ENCODE measurements at regions not wholly inside any gene's neighbourhood (a gene's known extent, or its start where the extent isn't known, plus 50 kb on each side); places are given as distances from the start of the nearest gene placed in this dataset.

DNA sequence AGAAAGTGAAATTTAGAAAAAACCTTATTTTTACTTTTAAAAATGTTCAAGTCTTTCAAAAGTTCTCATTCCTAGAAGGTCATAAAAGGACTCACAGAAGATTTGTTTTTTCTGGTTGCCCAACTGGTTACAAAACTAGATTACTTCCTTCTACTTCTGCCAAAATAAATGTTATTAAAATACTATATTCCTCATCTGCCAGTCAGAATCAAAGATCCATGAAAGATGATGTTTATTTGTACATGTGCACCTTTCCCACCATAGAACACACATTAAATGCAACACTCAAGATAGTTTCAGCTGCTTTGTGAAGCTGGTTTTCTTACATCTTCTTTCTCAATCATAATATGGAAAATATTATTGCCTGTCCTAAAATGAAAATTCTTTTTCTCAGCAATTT lies 465.4 kb downstream of the ETV1 start:
- no peaks in the 10 kb centered on the region for H3K79me2 ChIP-seq (ENCODE audit: insufficient read depth, low read length)
- no peak overlapping the region for H3K27ac ChIP-seq (ENCODE audit: low read depth, low read length)
- CTCF ChIA-PET = interaction anchor here (0.9 kb wide), 2 partner anchors 10 to 203 kb away, joined by 3 to 4 read pairs; no protein-coding TSS in a partner anchor
- no peaks in the 10 kb centered on the region for H3K9me3 ChIP-seq (ENCODE audit: control insufficient read depth in 1 of 2, insufficient read depth in 1 of 2, low read depth in 1 of 2, low read length in 2 of 2)
- no peaks in the 10 kb centered on the region for H3K27me3 ChIP-seq (ENCODE audit: insufficient read depth, low read length)
- H4K20me1 ChIP-seq (ENCODE audit: insufficient read depth) = no peaks in the 10 kb centered on the region
- H3K4me1 ChIP-seq (ENCODE audit: control insufficient read depth in 1 of 2, insufficient read depth in 2 of 2, low read length in 2 of 2) = no peaks in the 10 kb centered on the region
- POLR2A ChIA-PET = no interaction called here
- ATAC-seq (no peak), DNase-seq (ENCODE audit: low read depth, low spot score) (no peak)
- no peaks in the 10 kb centered on the region for H3K9me2 ChIP-seq (ENCODE audit: insufficient read depth)
- RAD21 ChIA-PET (ENCODE audit: low non-redundant PET in 1 of 2, low total read pairs in 2 of 2, uncharacterized antibody in 2 of 2, unreplicated experiment in 2 of 2) = no interaction called here
- no peaks in the 10 kb centered on the region for H3K36me3 ChIP-seq (ENCODE audit: control insufficient read depth in 1 of 2, insufficient read depth in 2 of 2, low read length in 2 of 2)
- intact Hi-C loops (cut with micrococcal nuclease) = loop anchor here (10.0 kb wide), 2 partner anchors 239 to 1171 kb away; no protein-coding TSS in a partner anchor
- no peak overlapping the region for H2AFZ ChIP-seq (ENCODE audit: low read depth, low read length, poor library complexity, severe bottlenecking)
- H3K4me3 ChIP-seq (replicated peaks in 1 of 2; ENCODE audit: low read depth in 1 of 2, low read length in 2 of 2) = no peak overlapping the region
- BruUV-seq (replicated peaks) = no TSS peak
- TF ChIP-seq POLR2A (IDR thresholded peaks at IDR 0.05; ENCODE audit: borderline replicate concordance, extremely low read depth, insufficient read depth, insufficient read length) = no peak
- TF ChIP-seq ZNF274 (IDR thresholded peaks at IDR 0.05; ENCODE audit: low read depth, low read length) = no peak
- TF ChIP-seq ELF1 (IDR thresholded peaks at IDR 0.05; ENCODE audit: borderline replicate concordance, low read depth) = no peak
- H3K4me2 ChIP-seq (ENCODE audit: low read length) = no peak overlapping the region
- no peak overlapping the region for H3K9ac ChIP-seq (ENCODE audit: low read length)

DNA sequence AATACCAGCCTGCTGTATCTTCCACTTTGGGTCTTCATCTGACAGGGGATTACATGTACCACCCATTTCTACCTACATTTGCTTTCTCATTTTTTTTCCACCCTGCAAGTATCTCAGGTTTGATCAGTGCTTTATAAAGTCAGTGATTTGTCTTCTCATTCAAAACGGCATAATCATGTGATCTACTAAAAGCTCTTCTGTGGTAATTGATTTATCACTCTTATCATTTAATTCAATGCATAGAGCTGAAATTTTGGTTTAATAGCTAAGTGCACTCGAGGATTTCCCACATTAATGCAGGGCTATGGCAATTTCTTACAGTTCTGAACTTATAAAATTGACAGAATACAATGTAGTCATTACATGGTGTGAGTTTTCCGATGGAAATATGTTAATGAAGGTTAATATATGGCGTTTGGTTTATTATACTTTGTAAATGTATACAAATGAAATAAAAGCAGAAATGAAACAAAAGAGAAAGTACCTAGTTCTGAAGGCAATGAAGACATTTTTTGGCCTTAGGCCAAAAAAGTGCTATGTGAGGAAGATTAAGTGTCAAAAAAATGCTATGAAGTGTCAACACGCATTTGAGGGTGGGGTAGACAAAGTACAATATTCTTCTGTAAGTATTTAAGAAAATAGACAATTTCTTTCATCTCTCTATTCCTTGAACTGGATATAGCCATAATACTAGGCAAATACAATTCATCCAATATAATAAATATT lies 457.3 kb downstream of the ETV1 start:
- H3K4me2 ChIP-seq (ENCODE audit: low read length) = no peak overlapping the region
- H3K27me3 ChIP-seq (ENCODE audit: insufficient read depth, low read length) = no peaks in the 10 kb centered on the region
- H2AFZ ChIP-seq (ENCODE audit: low read depth, low read length, poor library complexity, severe bottlenecking) = no peak overlapping the region
- TF ChIP-seq CBX3 (IDR thresholded peaks at IDR 0.05; ENCODE audit: low read depth) (no peak), JUND (IDR thresholded peaks at IDR 0.05) (no peak), POLR2A (IDR thresholded peaks at IDR 0.05; ENCODE audit: borderline replicate concordance, extremely low read depth, insufficient read depth, insufficient read length) (no peak), CEBPB (IDR thresholded peaks at IDR 0.05; ENCODE audit: low read depth) (no peak), TCF7L2 (IDR thresholded peaks at IDR 0.05; ENCODE audit: borderline replicate concordance, extremely low read depth, insufficient read depth, insufficient read length) (no peak), SP1 (IDR thresholded peaks at IDR 0.05; ENCODE audit: low read depth) (no peak), SIN3A (IDR thresholded peaks at IDR 0.05; ENCODE audit: low read depth) (no peak), POLR2AphosphoS5 (IDR thresholded peaks at IDR 0.05; ENCODE audit: low read depth, low read length) (no peak)
- TF ChIP-seq, protein P1, sequence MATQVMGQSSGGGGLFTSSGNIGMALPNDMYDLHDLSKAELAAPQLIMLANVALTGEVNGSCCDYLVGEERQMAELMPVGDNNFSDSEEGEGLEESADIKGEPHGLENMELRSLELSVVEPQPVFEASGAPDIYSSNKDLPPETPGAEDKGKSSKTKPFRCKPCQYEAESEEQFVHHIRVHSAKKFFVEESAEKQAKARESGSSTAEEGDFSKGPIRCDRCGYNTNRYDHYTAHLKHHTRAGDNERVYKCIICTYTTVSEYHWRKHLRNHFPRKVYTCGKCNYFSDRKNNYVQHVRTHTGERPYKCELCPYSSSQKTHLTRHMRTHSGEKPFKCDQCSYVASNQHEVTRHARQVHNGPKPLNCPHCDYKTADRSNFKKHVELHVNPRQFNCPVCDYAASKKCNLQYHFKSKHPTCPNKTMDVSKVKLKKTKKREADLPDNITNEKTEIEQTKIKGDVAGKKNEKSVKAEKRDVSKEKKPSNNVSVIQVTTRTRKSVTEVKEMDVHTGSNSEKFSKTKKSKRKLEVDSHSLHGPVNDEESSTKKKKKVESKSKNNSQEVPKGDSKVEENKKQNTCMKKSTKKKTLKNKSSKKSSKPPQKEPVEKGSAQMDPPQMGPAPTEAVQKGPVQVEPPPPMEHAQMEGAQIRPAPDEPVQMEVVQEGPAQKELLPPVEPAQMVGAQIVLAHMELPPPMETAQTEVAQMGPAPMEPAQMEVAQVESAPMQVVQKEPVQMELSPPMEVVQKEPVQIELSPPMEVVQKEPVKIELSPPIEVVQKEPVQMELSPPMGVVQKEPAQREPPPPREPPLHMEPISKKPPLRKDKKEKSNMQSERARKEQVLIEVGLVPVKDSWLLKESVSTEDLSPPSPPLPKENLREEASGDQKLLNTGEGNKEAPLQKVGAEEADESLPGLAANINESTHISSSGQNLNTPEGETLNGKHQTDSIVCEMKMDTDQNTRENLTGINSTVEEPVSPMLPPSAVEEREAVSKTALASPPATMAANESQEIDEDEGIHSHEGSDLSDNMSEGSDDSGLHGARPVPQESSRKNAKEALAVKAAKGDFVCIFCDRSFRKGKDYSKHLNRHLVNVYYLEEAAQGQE (IDR thresholded peaks at IDR 0.05; ENCODE audit: low read depth) = no peak
- H3K4me3 ChIP-seq (replicated peaks in 1 of 2; ENCODE audit: low read depth in 1 of 2, low read length in 2 of 2) = no peak overlapping the region
- no peaks in the 10 kb centered on the region for H3K9me3 ChIP-seq (ENCODE audit: control insufficient read depth in 1 of 2, insufficient read depth in 1 of 2, low read depth in 1 of 2, low read length in 2 of 2)
- intact Hi-C loops (cut with micrococcal nuclease) = no loop called here
- ATAC-seq (no peak), DNase-seq (ENCODE audit: low read depth, low spot score) (no peak)
- ChIA-PET RAD21 (ENCODE audit: low non-redundant PET in 1 of 2, low total read pairs in 2 of 2, uncharacterized antibody in 2 of 2, unreplicated experiment in 2 of 2) (no interaction called here), POLR2A (no interaction called here), CTCF (no interaction called here)
- no peaks in the 10 kb centered on the region for H3K4me1 ChIP-seq (ENCODE audit: control insufficient read depth in 1 of 2, insufficient read depth in 2 of 2, low read length in 2 of 2)
- H3K79me2 ChIP-seq (ENCODE audit: insufficient read depth, low read length) = no peaks in the 10 kb centered on the region
- H3K9me2 ChIP-seq (ENCODE audit: insufficient read depth) = no peaks in the 10 kb centered on the region
- H4K20me1 ChIP-seq (ENCODE audit: insufficient read depth) = no peaks in the 10 kb centered on the region
- BruUV-seq (replicated peaks) = no TSS peak
- no peak overlapping the region for H3K27ac ChIP-seq (ENCODE audit: low read depth, low read length)
- H3K9ac ChIP-seq (ENCODE audit: low read length) = no peak overlapping the region
- H3K36me3 ChIP-seq (ENCODE audit: control insufficient read depth in 1 of 2, insufficient read depth in 2 of 2, low read length in 2 of 2) = no peaks in the 10 kb centered on the region

Data from HCT116 (cell line).